Large intestine (tissue), 3 donors: ENCODE measurements at regions not wholly inside any gene's neighbourhood (a gene's known extent, or its start where the extent isn't known, plus 50 kb on each side); places are given as distances from the start of the nearest gene placed in this dataset.

Source experiments
- DNase-seq, 2 donors: peaks; one replicate each; pipeline versions ENCODE4 v3.0.0 to v3.0.0-alpha.2; 2013
- H3K27ac ChIP-seq: one replicate; pipeline ENCODE4 v1.5.1; 2013; ENCODE audit warnings: low read length
- H3K27me3 ChIP-seq: 2 replicates; pipeline ENCODE4 v1.6.1; 2013; ENCODE audit warnings: low read length; ENCODE audit not compliant: control insufficient read depth, insufficient read depth
- H3K36me3 ChIP-seq: 2 replicates; pipeline ENCODE4 v1.6.1; 2013; ENCODE audit warnings: low read length; ENCODE audit not compliant: control insufficient read depth, insufficient read depth
- H3K4me1 ChIP-seq: one replicate; pipeline ENCODE4 v1.6.1; 2013; ENCODE audit warnings: low read length; ENCODE audit not compliant: control insufficient read depth, insufficient read depth
- H3K4me3 ChIP-seq: one replicate; pipeline ENCODE4 v1.5.1; 2013; ENCODE audit warnings: low read length
- H3K9me3 ChIP-seq: one replicate; pipeline ENCODE4 v1.6.1; 2013; ENCODE audit warnings: mild to moderate bottlenecking, low read depth, low read length, moderate library complexity; ENCODE audit not compliant: control insufficient read depth
- WGBS: methylation state at CpG from one replicate; pipeline ENCODE4 v1.1.5; 2013; ENCODE audit warnings: low lambda C conversion rate; ENCODE audit not compliant: insufficient coverage; 5-methylcytosine and 5-hydroxymethylcytosine counted together

- no peaks in the 10 kb centered on the region for H3K9me3 ChIP-seq
- H3K36me3 ChIP-seq = no peaks in the 10 kb centered on the region
- no peak overlapping the region for H3K27ac ChIP-seq
- H3K4me1 ChIP-seq = no peaks in the 10 kb centered on the region
- DNase-seq = no peak
- no peaks in the 10 kb centered on the region for H3K27me3 ChIP-seq
- H3K4me3 ChIP-seq = no peak overlapping the region
Measured at GRCh38 chr4:43766648-43767047, 682.0 kb downstream of the KCTD8 start.

GRCh38 chr4:43776371-43776770 lies 672.2 kb downstream of the KCTD8 start:
- no peaks in the 10 kb centered on the region for H3K27me3 ChIP-seq
- no peaks in the 10 kb centered on the region for H3K4me1 ChIP-seq
- no peaks in the 10 kb centered on the region for H3K36me3 ChIP-seq
- no peaks in the 10 kb centered on the region for H3K9me3 ChIP-seq
- no peak overlapping the region for H3K4me3 ChIP-seq
- no peak overlapping the region for H3K27ac ChIP-seq
- no peak for DNase-seq
- 17% methylated on average over 1 of the region's 1 CpG for WGBS

GRCh38 chr4:43778187-43778915 lies 670.3 kb downstream of the KCTD8 start:
- no peak for DNase-seq
- Histone ChIP-seq H3K27ac (no peak overlapping the region), H3K9me3 (no peaks in the 10 kb centered on the region), H3K36me3 (no peaks in the 10 kb centered on the region), H3K4me1 (no peaks in the 10 kb centered on the region), H3K27me3 (no peaks in the 10 kb centered on the region), H3K4me3 (no peak overlapping the region)
- WGBS = no CpG with 5 or more reads among the region's 3 CpGs

GRCh38 chr4:43781125-43781524 lies 667.5 kb downstream of the KCTD8 start:
- Histone ChIP-seq H3K27ac (no peak overlapping the region), H3K9me3 (no peaks in the 10 kb centered on the region), H3K4me3 (no peak overlapping the region), H3K4me1 (no peaks in the 10 kb centered on the region), H3K27me3 (no peaks in the 10 kb centered on the region), H3K36me3 (no peaks in the 10 kb centered on the region)
- DNase-seq = no peak

GRCh38 chr4:43782391-43782790 lies 666.2 kb downstream of the KCTD8 start:
- Histone ChIP-seq H3K4me3 (no peak overlapping the region), H3K27ac (no peak overlapping the region), H3K27me3 (no peaks in the 10 kb centered on the region), H3K4me1 (no peaks in the 10 kb centered on the region), H3K9me3 (no peaks in the 10 kb centered on the region), H3K36me3 (no peaks in the 10 kb centered on the region)
- no peak for DNase-seq
- WGBS = no CpG with 5 or more reads among the region's 3 CpGs

- WGBS = no CpG with 5 or more reads among the region's 1 CpG
- no peak for DNase-seq
Measured at GRCh38 chr4:43816116-43816515, 632.5 kb downstream of the KCTD8 start.

GRCh38 chr4:43822621-43823020 lies 626.0 kb downstream of the KCTD8 start:
- 50% methylated on average over 1 of the region's 2 CpGs for WGBS
- DNase-seq = no peak
- Histone ChIP-seq H3K4me3 (no peak overlapping the region), H3K36me3 (no peaks in the 10 kb centered on the region), H3K4me1 (no peaks in the 10 kb centered on the region), H3K27me3 (no peaks in the 10 kb centered on the region), H3K9me3 (peaks cover 8% of the 10 kb centered on the region), H3K27ac (no peak overlapping the region)

More at GRCh38 chr4:43816116-43816515, 632.5 kb downstream of the KCTD8 start:
- Histone ChIP-seq H3K9me3 (no peaks in the 10 kb centered on the region), H3K4me3 (no peak overlapping the region), H3K27ac (no peak overlapping the region), H3K27me3 (no peaks in the 10 kb centered on the region), H3K4me1 (no peaks in the 10 kb centered on the region), H3K36me3 (no peaks in the 10 kb centered on the region)

GRCh38 chr4:43835869-43836268 lies 612.7 kb downstream of the KCTD8 start:
- H3K36me3 ChIP-seq = no peaks in the 10 kb centered on the region
- DNase-seq = no peak
- no peaks in the 10 kb centered on the region for H3K27me3 ChIP-seq
- H3K27ac ChIP-seq = no peak overlapping the region
- H3K9me3 ChIP-seq = no peaks in the 10 kb centered on the region
- no peaks in the 10 kb centered on the region for H3K4me1 ChIP-seq
- H3K4me3 ChIP-seq = no peak overlapping the region

- Histone ChIP-seq H3K36me3 (no peaks in the 10 kb centered on the region), H3K27ac (no peak overlapping the region), H3K4me3 (no peak overlapping the region), H3K4me1 (no peaks in the 10 kb centered on the region), H3K27me3 (no peaks in the 10 kb centered on the region), H3K9me3 (no peaks in the 10 kb centered on the region)
- no peak for DNase-seq
Measured at GRCh38 chr4:43837171-43837570, 611.4 kb downstream of the KCTD8 start.

GRCh38 chr4:43837604-43838003 lies 611.0 kb downstream of the KCTD8 start:
- Histone ChIP-seq H3K36me3 (no peaks in the 10 kb centered on the region), H3K27ac (no peak overlapping the region), H3K4me1 (no peaks in the 10 kb centered on the region)

GRCh38 chr4:43842594-43842993 lies 606.0 kb downstream of the KCTD8 start:
- H3K36me3 ChIP-seq = no peaks in the 10 kb centered on the region
- H3K27me3 ChIP-seq = no peaks in the 10 kb centered on the region
- no peak overlapping the region for H3K27ac ChIP-seq
- no peaks in the 10 kb centered on the region for H3K4me1 ChIP-seq
- no peak overlapping the region for H3K4me3 ChIP-seq
- peaks cover 7% of the 10 kb centered on the region for H3K9me3 ChIP-seq
- DNase-seq = no peak
- no CpG with 5 or more reads among the region's 1 CpG for WGBS

More at GRCh38 chr4:43837604-43838003, 611.0 kb downstream of the KCTD8 start:
- Histone ChIP-seq H3K4me3 (no peak overlapping the region), H3K9me3 (no peaks in the 10 kb centered on the region), H3K27me3 (no peaks in the 10 kb centered on the region)
- no peak for DNase-seq
